ENCODE measurements at regions not wholly inside any gene's neighbourhood (a gene's known extent, or its start where the extent isn't known, plus 50 kb on each side); places are given as distances from the start of the nearest gene placed in this dataset.
"Not testable (repeated sequence)": the region's sequence is repeated elsewhere in the genome, so short reads cannot be mapped to it uniquely, and the experiment has no call there.

DNA sequence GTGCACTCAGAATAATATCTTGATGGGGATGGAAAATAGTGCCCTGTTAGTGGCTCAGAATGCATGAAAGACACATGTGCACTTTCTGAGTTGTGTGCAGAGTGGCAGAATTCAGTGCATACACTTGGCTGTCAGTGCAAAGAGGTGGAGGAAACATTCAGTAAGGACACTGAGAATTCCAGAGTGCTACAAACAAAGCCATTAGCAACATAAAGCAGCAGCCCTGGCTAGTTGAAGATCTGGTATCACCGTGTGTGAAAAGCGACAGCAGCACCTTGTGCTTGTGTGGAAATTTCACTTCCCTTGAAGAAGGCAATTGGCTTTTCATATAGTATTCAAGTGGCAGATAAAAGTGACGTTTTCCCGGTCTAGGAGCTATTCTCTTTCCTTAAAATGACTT lies 810.4 kb downstream of the TRIML1 start:
- DNase-seq (ENCODE audit: low read depth), result no peak

DNA sequence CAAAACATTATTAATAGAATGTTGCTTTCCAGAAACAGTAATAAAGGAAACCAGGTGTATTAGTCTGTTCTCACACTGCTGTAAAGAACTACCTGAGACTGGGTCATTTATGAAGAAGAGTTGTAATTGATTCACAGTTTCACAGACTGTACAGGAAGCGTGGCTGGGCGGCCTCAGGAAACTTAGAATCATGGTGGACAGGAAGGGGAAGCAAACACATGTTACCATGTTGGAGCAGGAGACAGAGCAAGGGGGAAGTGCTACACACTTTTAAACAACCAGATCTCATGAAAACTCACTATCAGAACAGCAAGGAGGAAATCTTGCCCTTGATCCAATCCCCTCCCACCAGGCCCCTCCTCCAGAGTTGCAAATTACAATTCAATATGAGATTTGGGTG lies 815.8 kb downstream of the TRIML1 start:
- no peak for DNase-seq (ENCODE audit: low read depth)

DNA sequence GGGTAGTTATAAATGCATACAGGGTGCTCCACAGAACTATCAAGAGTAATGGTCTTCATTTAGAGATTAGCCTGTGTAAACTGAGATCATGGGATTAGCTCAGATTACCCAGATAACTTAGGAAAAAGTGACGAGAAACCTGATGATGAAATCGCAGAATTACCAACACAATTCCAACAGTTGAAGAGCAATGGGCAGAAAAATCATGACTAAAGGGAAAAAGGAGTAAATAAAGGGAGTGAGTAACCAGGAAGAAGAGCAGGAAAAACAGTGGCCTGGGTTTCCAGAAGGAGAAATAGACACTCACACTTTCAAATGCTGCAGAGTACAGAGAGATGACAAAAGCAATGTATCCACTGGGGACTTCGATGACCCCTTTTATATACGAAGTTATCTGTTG lies 817.3 kb downstream of the TRIML1 start:
- DNase-seq (ENCODE audit: low read depth), result no peak

DNA sequence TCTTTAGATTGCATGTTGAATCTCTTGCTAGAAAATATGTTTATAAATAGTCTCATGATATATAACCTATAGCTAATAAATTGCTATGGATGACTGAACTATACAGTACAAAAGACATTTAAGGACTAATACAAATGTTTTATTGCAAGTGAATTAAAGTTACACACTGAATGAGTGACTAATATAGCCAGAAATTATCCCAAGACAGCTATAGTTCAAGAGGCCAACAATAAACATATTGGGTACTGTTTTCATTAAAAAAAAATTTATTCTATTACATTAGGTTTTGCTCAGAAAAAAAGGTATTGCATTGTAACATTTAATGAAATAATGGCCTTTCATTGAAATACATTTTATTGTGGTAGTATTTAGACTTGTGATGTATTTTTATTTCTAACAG lies 819.1 kb downstream of the TRIML1 start:
- DNase-seq (ENCODE audit: low read depth), result no peak

DNA sequence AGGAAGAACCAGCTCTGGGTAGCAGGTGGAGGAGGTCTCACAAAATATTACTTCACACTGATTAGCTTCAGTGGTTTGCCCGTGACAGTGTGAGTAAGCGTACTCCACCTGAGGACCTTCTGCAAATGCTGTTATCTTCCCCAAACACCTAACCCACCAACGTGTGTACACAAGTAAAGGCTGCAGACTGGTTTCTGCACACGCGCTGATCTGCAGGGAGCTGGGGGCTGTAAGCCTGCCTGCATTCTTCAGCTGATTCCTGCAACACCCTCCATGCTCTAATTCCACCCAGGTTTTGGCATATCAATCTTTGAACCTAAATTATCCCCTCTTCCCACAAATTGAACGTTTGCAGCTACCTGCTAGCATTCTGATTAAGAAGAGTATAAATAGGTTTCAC lies 820.2 kb downstream of the TRIML1 start:
- DNase-seq (ENCODE audit: low read depth), result no peak

DNA sequence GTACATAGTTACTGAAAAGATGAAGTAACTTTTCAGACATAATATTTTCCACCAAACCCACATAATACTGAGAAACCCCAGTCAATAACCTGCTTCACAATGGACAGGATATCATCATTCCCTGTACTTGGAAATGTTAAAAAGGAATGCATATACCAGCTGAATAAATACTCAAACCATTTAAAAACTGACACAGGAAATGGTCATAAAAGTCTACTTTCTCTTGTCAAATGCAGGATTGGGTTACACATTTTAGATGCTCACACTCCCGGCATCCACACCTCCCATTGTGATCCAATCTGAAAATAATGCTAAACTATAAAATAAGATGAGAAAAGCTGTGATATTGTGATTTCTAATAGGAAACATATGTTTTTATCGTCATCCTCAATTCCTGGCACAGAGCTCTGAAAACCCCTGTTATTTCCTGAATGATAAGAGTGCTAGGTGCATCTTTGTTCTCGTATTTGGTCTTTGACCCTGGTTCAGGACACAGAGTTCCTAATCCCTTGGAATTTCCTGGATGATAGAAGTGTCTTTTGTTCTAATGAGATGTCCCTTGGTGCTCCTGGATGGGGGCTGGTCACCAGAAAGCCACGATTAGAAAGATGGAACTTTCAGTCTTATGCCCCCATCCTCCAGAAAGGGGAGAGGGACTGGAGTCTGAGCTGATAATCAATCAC lies 821.3 kb downstream of the TRIML1 start:
- DNase-seq (ENCODE audit: low read depth), result no peak

DNA sequence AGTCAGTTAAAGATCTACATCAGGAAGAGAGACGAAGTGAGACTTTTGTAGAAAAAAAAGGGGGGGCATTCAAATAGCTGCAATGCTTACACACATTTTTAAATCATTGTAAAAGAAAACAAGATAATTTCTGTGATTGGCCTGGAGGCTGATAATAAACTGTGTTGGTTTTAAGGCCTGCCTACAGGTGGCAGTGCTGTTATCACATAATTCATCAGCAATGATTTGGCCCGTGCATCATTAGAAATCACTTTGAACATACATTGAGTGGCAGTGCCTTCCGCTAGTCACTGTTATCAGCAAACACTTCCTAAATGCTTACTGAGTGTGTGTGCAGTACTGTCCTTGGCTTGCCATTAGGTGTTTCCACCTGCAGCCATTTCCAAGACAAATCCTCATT lies 831.9 kb downstream of the TRIML1 start:
- no peak for DNase-seq (ENCODE audit: low read depth)

DNA sequence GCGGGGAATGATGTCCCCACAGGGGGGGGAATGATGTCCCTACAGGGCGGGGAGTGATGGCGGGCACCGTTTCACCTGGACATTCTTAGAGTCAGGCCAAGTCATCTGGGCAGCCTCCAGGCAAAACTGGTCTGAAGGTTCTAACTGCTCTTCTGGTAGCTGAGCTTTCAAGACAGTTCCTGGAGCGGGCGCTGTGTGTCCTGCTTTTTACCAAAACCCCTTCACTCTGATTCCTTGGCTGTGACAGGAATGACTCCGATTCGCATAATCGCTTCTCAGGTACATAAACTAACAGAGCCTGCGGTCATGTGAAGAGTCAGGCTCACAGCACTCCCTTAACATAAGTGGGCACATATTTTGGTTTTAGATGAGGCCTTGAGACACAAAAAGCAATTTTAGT lies 836.0 kb downstream of the TRIML1 start:
- no peak for DNase-seq (ENCODE audit: low read depth)

DNA sequence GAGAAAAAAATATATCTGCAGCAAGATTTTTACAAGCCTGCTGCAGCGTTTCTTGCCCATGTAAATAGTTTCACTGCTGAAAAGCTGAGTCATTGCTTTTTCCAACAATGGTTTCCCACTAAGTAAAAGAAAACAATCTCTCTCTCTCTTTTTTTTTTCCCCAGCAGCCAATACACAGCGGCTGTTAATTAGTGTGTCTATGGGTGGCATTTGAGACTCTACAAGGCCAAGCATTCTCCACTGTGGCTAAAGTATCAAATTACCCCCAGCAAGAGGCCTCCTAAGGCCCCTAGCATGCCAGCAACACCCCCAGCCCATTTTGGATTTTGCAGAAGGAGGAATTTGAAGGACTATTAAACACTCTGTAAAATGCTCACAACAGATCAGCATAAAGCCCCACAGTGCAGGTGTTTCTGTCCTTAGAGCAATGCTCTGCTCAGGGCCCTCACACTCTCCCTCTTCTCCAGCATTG lies 837.4 kb downstream of the TRIML1 start:
- DNase-seq (ENCODE audit: low read depth), result no peak

DNA sequence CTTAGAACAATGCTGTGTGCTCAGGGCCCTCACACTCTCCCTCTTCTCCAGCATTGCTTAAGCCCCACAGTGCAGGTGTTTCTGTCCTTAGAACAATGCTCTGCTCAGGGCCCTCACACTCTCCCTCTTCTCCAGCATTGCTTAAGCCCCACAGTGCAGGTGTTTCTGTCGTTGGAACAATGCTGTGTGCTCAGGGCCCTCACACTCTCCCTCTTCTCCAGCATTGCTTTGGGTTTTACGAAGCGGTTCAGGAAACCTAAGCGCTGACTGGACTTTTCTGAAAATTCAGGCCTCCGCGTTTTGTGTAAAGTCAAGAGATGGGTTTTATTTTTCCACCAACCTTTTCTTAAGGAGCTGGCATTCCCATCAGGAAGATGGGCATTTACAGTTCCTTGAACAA lies 838.0 kb downstream of the TRIML1 start:
- DNase-seq (ENCODE audit: low read depth), result not testable (repeated sequence)

DNA sequence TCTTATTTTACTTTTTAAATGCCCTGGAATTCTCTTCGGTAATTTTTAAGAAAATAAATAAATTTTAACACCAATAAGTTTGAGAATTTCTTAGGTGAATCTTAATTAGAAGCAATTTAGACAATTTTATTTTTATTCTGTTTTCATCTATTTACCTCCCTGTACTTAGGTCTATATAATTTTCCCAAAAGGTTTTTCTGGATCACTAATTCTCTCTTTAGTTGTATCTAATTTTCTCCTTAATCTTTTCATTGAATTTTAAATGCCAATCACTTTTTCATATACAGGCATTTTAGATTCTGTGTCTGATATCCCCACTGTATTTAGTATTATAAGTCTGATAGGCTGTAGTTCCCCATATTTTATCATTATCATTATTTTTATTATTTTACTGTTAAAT lies 845.3 kb downstream of the TRIML1 start:
- DNase-seq (ENCODE audit: low read depth), result no peak

DNA sequence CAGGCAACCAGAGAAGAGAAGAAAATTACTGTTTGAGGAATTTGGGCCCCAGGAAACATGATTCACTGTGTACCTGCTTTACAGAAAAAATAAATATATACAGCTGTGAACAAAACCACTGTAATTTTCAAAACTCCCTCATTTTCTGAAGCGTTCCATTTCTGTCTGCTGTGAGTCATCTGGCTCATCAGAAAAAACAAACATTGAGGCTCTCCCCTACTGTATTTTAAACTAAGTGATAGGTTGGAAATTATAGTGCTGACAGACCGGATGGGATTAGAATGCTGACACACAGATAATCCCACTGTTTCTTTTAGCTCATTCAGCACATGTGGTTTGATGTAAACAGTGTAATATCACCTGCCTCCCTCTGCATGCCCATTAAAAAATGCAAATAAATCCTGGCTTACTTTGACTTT lies 847.0 kb downstream of the TRIML1 start:
- no peak for DNase-seq (ENCODE audit: low read depth)

DNA sequence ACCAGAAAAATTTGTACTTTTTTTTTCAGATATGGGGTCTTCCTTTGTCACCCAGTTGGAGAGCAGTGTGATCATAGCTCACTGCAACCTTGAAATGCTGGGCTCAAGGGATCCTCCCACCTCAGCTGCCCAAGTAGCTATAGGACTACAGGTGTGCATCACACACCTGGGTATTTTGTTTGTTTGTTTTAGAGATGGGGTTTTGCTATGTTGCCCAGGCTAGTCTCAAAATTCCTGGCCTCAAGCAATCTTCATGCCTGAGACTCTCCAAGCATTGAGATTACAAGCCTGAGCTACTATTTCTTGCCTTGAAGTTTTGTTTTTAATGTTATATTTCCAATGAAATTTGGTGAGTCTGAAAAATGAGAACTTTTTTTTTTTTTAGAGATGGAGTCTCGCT lies 847.8 kb downstream of the TRIML1 start:
- no peak for DNase-seq (ENCODE audit: low read depth)

DNA sequence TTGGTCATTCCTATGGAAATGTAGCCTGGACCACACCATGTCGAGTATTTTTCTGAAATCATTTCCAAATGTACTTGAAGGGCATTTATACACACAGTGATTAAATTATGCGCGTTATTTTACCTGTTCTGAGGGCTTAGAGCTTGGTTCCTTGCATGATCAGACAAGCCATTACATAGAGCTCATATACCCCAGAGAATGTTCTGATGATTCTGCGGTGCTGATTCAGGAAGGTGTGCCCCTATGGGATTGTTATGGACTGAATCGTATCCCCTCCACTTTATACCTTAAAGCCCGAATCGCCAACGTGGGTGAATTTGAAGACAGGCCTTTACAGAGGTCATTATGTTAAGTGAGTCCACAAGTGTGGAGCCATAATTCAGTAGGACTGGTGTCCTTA lies 848.9 kb downstream of the TRIML1 start:
- DNase-seq (ENCODE audit: low read depth), result no peak

DNA sequence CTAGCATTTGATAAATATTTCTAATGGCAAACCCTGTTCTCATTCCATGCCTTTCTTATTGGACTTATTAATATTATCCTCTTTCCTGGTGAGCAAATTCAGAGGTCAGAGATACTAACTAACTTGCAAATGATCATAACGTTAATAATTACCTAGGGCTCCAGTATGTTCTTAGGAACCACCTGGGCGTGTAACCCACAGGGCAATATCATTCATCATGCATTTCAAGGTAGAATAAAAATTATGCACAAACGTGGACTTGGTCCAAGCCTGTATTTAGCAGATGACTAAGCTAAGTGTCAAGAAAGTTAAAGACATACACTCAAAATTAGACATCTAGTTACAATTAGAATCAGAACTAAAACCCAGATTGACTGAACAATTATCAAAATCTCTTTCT lies 850.1 kb downstream of the TRIML1 start:
- DNase-seq (ENCODE audit: low read depth), result no peak

DNA sequence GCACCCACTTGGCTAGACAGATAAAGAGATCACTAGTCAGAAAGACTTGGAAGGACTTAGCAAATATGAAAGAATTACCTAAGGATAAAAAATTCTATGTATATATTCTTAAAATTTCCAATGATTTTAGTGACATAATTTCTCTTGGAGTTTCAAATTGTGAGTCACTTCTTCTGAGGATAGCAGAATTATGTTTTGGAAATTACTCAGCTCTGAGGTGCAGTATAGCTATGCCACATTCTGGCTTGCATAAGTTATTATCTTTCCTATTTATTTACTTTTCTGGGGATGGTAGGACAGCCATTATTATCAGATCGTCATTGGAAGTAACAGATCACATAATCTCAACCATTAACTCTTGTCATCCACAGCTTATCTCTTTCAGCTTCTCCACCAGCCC lies 853.5 kb downstream of the TRIML1 start:
- DNase-seq (ENCODE audit: low read depth), result no peak

DNA sequence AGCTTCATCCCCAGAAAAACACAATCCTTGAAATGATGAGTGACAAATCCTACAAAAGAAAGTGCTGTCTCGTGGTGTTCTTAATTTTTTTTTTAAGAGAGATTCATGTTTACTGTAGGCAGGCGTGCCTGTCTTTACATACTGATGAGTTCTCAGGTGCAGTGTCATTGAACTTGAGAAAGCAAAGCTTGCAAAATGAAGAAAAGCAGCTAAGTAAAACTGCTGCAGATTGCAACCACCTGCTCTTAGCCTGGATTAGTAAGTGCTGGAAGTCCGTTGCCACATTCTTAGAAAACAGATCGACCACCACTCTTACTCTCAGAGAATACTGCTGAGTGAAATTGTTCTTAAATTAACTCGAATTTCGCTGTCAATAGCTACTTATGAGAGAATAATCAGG lies 854.6 kb downstream of the TRIML1 start:
- DNase-seq (ENCODE audit: low read depth), result no peak

DNA sequence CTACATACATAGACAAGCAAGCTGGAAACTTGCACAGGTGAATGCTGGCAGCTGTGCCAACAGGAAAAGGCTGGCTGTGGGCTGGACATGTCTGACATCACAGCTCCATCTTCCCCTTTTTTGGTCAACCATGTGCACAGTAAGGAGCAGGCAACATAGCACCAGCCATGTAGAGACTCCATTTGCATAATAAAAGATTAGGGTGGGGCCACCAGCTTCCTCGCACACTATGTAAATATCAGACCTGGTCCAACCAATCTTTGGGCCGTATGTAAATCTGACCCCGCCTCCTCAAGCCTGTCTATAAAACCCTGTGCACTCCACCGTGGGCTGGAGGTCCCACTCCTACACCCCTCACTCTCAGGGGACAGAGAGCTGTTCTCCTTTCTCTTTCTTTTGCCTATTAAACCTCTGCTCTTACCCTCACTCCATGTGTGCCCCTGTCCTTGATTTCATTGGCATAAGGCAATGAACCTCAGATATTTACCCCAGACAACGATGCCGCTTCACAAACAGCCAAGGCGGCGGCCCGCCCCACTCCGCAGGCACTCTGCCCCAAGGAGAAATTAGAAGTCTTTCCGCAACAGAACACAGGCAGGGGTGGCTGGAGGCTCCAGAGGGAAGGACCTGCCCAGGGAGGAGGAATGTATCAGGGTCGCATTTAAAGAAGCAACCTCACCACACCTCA lies 862.2 kb downstream of the TRIML1 start:
- no peak for DNase-seq (ENCODE audit: low read depth)

DNA sequence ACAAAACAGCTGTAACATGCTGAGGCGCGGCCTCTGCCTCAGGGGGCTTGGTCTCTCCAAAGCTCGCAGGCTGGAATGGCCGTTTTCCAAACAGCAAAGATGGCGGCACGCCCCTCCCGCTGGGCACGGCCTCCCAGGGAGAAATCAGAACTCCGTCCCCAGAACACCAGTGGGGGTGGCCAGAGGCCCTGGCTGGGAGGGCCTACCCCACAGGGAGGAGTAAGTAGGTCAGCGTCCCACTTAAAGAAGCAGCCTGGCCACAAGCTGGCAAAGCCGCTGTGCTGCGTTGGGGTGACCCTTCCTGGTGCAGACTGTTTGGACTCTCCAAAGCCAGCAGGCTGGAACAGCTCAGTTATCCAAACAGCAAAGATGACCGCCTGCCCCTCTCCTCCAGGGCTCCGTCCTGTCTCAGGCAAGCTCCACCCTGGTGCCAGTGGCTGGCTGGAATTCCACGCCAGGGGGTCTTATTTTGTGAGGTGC lies 862.8 kb downstream of the TRIML1 start:
- DNase-seq (ENCODE audit: low read depth), result no peak

DNA sequence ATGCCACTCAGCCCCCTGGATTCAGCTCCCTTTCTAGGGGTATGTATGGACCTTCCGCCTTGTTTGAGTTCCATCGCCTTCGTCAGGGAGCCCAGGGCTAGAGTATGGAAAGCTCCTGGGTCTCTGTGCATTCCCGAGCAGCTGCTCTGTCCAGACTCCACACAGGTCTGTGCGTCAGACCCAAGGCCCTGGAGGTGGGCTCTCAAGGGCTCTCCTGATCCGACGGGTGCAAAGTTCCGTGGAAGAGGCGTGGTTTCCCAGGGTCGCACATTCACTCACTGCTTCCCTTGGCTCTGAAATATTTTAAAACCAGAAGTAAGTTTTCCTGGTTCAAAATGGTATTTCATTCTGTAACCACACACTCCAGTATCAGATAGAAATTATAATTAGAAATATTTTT lies 863.2 kb downstream of the TRIML1 start:
- no peak for DNase-seq (ENCODE audit: low read depth)

DNA sequence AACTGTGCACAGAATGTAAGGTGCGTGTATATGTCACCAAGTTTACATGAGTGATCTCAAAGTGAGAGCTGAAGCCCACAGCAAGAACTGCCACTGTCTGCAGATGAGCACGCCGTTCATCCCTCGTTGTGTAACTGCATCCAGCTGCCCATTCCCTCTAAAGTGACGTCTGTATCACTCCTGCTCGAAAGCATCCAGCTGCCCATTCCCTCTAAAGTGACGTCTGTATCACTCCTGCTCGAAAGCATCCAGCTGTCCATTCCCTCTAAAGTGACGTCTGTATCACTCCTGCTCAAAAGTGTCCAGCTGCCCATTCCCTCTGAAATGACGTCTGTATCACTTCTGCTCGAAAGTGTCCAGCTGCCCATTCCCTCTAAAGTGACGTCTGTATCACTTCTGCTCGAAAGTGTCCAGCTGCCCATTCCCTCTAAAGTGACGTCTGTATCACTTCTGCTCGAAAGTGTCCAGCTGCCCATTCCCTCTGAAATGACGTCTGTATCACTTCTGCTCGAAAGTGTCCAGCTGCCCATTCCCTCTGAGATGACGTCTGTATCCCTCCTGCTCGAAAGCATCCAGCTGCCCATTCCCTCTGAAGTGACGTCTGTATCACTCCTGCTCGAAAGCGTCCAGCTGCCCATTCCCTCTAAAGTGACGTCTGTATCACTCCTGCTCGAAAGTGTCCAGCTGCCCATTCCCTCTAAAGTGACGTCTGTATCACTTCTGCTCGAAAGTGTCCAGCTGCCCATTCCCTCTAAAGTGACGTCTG lies 871.4 kb downstream of the TRIML1 start:
- DNase-seq (ENCODE audit: low read depth), result not testable (repeated sequence)

DNA sequence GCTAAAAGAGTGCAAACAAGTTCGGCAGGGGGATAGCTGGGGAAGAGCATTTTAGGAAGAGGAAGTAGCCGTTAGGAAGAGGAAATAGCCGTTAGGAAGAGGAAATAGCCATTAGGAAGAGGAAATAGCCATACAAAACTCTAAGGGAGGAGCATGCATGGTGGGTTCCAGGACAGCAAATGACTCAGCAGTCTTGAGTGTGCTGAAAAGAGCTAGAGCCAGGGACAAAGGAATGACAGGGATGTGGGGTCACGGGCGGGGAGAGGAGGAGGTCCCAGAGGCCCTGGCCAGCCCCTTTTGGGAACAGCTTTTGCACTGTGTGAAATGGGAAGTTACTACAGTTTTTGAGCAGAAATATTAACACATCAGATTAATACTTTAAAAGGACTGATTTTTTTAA lies 882.6 kb downstream of the TRIML1 start:
- no peak for DNase-seq (ENCODE audit: low read depth)

DNA sequence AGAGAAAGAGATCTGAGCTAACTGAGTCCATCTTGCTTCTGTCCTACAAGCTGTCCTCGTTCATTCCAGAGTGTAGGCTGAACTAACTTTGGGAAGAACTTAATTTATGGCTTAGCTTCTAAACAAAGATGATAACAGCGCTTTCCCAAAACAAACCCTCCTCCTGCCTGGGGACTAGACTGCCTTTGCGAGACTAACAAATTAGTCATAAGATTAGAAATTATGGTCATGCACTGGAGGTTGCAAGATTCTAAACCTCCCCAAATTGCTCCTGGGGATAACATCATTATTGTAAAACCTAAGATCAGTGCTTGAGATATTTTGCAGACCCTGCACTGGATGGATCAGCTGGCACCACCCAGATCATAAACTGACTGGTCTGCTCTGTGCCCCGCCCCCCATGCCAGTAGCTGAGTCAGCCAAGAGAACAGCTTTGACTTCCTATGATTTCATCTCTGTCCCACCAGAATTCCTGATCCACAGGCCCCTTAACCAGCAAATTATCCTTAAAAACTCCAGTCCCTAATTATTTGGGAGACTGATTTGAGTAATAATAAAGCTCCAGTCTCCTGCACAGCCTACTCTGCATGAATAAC lies 883.3 kb downstream of the TRIML1 start:
- no peak for DNase-seq (ENCODE audit: low read depth)
